NCI-H345 (cell line): ENCODE measurements at regions not wholly inside any gene's neighbourhood (a gene's known extent, or its start where the extent isn't known, plus 50 kb on each side); places are given as distances from the start of the nearest gene placed in this dataset.

ENCODE experiments used
- DNase-seq: peaks from one replicate; lab custom pipeline; 2025; lab: John Stamatoyannopoulos, UW

GRCh38 chr15:93162560-93162959 lies 73.5 kb upstream of the RGMA start:
- DNase-seq: no peak

- no peak for DNase-seq
Measured at GRCh38 chr15:93159930-93160329, 70.9 kb upstream of the RGMA start.

DNA sequence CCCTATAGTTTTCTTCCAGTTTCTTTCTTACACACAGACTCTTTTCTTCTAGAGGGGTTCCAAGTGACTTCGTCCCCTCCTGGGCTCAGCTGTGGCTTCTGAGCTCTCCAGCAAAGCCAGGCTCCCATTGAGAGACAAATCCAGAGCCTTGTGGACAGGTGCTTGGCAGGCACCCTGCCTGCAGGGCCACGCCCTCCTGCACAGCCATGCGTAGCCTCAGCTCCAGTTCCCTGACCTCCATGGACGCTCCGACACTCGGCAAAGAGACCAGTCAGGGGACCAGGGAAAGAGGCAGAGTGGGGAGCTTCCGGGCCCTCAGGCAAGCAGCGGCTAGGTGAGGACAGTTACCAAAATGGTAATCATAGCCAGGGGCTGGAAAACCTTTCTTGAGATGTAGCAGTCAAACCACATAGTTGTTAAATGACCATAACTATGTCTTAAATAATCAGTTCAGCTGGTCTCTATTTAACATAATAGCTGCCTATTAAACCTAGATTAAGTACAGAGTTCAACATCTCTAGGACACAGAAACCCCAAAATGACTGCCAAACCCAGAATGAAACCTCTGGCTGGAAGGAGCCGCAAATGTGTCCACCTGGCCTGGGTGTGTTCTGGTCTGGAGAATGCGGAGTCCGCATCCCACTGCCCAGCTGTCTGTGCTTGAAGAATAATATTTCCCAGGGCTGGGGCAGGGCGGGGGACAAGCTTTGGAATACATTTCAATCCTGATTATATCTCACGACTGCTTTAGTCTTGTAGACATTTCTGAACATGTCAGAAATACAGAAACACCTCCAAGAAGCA lies 69.3 kb upstream of the RGMA start:
- DNase-seq: no peak

DNA sequence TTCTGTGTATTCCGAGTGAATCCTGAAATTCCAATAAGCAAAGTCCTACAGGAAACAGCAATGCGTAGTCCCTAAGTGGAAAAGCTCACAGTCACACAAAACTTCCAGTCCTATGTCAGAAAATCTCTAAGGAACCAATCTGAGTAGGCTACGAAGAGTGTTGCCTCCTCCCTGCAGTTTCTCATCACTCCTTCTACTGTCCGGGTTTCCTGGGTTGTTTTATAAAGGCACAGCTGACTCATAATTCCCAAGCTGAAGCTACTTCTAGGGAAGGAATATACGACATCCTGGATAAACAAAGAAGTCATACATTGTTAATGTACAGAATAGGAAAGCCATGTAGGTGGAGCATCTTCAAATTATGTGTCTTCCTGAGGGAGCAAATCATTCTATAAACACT lies 65.7 kb upstream of the RGMA start:
- no peak for DNase-seq

DNA sequence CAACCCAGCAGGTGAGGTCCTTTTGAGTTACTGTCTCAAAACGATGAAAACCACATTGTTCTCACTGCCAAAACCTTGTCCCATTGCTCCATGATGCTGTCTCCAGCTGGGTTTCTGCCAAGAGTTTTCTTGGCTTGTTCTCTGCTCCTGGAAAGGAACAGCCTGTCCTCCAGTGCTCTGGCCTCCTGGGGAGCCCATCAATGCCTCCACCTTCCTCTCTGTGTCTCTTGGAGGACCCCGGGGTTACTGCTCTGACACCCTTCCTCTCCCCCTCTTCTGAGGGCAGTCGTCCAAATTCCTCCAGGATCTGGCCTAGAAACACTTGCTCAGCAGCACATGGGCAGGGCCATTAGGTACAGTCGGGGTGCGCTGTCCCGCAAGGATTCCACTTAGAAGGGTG lies 63.9 kb upstream of the RGMA start:
- DNase-seq: no peak

GRCh38 chr15:93152360-93152759 lies 63.3 kb upstream of the RGMA start:
- DNase-seq: no peak

GRCh38 chr15:93150910-93151881 lies 62.2 kb upstream of the RGMA start:
- no peak for DNase-seq

DNA sequence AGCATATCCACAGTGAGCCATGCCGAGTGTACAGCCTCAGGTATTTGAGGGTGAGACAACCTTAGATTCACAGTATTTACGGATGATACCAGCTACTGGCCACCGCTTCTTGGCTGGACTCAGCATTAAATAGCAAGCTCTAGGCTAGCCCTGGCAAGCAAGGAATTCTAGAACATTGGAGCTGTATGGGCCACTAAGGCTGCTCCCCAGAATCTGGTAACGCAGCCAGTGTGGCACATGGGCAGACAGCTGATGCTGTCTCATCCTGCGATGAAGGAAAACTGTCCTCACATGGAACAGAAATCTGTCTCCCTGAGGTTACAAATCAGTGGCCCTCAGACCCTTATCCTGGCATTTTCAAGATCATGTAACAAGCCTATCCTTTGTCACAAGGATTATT lies 57.6 kb upstream of the RGMA start:
- no peak for DNase-seq

DNA sequence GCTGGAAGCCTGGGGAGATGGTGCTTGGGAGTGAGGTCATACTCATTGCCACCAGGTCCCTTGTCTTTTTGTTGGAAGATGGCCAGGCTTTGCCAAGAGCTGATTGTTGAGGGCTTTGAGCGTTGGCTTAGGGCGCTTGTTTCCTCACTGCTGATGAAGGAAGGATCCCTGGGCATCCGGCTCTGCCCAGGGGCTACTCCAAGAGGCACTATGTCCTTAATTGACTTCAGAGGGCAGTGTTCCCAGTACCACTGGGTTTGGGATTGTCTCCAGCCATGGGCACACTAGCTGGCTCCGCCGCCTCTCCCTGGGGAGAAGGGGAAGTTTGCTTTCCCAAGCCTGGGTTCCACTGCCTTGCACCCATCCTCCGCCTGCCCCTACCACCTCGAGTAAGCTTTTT lies 57.2 kb upstream of the RGMA start:
- DNase-seq: no peak

GRCh38 chr15:93144463-93145236 lies 55.6 kb upstream of the RGMA start:
- DNase-seq: no peak

DNA sequence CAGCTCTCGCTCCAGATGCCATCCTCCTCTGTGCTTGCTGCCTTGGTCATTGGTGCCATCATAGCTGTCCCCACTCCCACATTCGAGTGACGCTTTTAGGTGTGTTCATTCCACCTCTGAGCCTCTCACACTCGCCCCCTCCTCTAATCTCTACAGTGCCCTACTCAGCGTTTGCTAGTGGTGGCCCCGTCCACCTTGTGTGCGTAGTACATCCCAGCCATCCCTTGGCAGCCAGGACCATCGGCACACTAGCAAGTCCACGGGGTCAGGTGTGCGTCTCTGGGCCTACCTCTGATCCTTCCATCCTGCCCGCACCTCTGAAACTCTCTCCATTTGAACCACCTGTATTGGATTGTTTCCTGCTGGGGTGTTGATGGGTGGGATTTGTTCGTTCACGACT lies 54.2 kb upstream of the RGMA start:
- no peak for DNase-seq

DNA sequence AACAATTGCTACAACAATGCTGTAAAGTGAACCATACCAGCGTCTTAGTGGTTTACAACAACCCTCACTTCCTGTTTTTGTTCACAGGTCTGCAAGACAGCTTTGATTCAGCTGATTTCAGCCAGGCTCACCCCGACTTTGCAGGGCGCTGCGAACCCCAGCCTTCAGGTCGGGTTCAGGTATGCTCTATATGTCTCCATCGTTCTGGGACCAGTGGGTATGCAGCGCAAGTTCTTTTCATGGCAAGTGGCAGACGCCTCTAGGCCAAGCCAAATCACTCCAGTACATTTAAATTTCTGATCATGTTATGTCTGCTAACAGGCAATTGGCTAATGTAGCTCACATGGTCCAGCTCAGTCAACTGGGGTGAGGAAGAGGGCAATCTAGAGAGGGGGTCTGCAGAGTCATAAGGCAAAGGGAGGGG lies 52.4 kb upstream of the RGMA start:
- DNase-seq: no peak

- no peak for DNase-seq
Measured at GRCh38 chr15:93139436-93139835, 50.4 kb upstream of the RGMA start.

DNA sequence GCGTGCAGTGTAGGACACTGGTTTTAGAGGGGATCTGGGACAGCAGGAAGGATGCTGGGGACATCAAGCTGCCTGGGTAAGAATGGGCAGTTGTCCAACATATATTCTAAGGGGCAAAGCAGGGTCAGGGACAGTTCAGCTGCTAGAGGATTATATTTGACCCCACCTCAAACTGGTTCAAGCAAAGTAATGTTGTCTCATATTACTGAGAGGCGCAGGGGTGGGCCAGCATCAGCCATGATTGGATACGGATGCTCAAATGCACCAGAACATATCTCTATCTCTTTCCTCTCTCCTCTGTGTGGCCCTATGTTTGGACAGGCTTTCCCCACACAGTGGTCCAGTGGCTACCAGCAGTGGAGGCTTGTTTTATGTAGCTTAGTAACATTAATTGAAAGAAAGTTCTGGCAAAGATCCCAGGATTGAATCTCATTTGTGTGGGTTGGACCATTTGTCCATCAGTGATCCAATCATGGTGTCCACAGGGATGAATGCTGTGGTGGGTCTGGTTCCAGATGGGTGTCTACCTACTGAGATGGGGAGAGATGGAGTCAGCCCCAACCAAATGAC lies 49.8 kb upstream of the RGMA start:
- DNase-seq: no peak
